Hepatocyte (in vitro differentiated cells): ENCODE measurements at regions not wholly inside any gene's neighbourhood (a gene's known extent, or its start where the extent isn't known, plus 50 kb on each side); places are given as distances from the start of the nearest gene placed in this dataset.

Source experiments
- DNase-seq: peaks from one replicate; pipeline ENCODE4 v3.0.0-alpha.2; 2016; ENCODE audit warnings: low spot score
- H2AFZ ChIP-seq: fragments of 200-600 bp; sonication (generic); 2 replicates; pipeline ENCODE4 v1.6.0; 2016; ENCODE audit warnings: antibody characterized with exemption, mild to moderate bottlenecking
- H3K27ac ChIP-seq: fragments of 200-600 bp; sonication (generic); 2 replicates; pipeline ENCODE4 v1.5.1; 2016; ENCODE audit warnings: mild to moderate bottlenecking
- H3K27me3 ChIP-seq: fragments of 200-600 bp; sonication (generic); 2 replicates; pipeline ENCODE4 v1.6.1; 2016
- H3K36me3 ChIP-seq: fragments of 200-600 bp; sonication (generic); replicated peaks from 2 replicates; pipeline ENCODE4 v1.5.1; 2016; ENCODE audit warnings: low read depth; ENCODE audit not compliant: insufficient read depth
- H3K4me1 ChIP-seq: fragments of 200-600 bp; sonication (generic); 2 replicates; pipeline ENCODE4 v1.5.1; 2016; ENCODE audit warnings: mild to moderate bottlenecking, moderate library complexity; ENCODE audit not compliant: insufficient read depth
- H3K4me2 ChIP-seq: fragments of 200-600 bp; sonication (generic); 2 replicates; pipeline ENCODE4 v1.6.0; 2016
- H3K4me3 ChIP-seq: fragments of 200-600 bp; sonication (generic); 2 replicates; pipeline ENCODE4 v1.5.1; 2016; ENCODE audit warnings: mild to moderate bottlenecking
- H3K79me2 ChIP-seq: fragments of 200-600 bp; sonication (generic); 2 replicates; pipeline ENCODE4 v1.6.0; 2017; ENCODE audit warnings: mild to moderate bottlenecking
- H3K9me2 ChIP-seq: fragments of 200-600 bp; sonication (generic); replicated peaks from 2 replicates; pipeline ENCODE4 v1.6.0; 2017; ENCODE audit warnings: mild to moderate bottlenecking; ENCODE audit not compliant: insufficient read depth
- H3K9me3 ChIP-seq: fragments of 200-600 bp; sonication (generic); 2 replicates; pipeline ENCODE4 v1.5.1; 2016; ENCODE audit warnings: low read depth, mild to moderate bottlenecking
- H4K20me1 ChIP-seq: fragments of 200-600 bp; sonication (generic); 2 replicates; pipeline ENCODE4 v1.6.0; 2016; ENCODE audit warnings: mild to moderate bottlenecking; ENCODE audit not compliant: insufficient read depth, poor library complexity, severe bottlenecking
- CTCF ChIP-seq: fragments of 200-600 bp; sonication (generic); IDR thresholded peaks from 2 replicates; pipeline ENCODE4 v1.5.1; 2016; ENCODE audit warnings: antibody characterized with exemption, mild to moderate bottlenecking; ENCODE audit not compliant: poor library complexity
- EZH2 ChIP-seq: fragments of 200-600 bp; sonication (generic); IDR thresholded peaks from 2 replicates; pipeline ENCODE4 v1.6.1; 2016; ENCODE audit warnings: antibody characterized with exemption, mild to moderate bottlenecking, borderline replicate concordance
- EZH2phosphoT487 ChIP-seq: fragments of 200-600 bp; sonication (generic); IDR thresholded peaks from one replicate; pipeline ENCODE4 v1.6.1; 2018; ENCODE audit warnings: antibody characterized with exemption, mild to moderate bottlenecking, low read depth, moderate library complexity; ENCODE audit not compliant: unreplicated experiment, severe bottlenecking
- WGBS: methylation state at CpG from one replicate; pipeline ENCODE4 v1.1.6; 2016; ENCODE audit warnings: low lambda C conversion rate; ENCODE audit errors: missing lambda C conversion rate; 5-methylcytosine and 5-hydroxymethylcytosine counted together

GRCh38 chr6:115554060-115554459, 506.6 kb downstream of the FRK start:
- Histone ChIP-seq H4K20me1 (no peaks in the 10 kb centered on the region), H3K27ac (no peak overlapping the region), H2AFZ (no peak overlapping the region), H3K4me3 (no peak overlapping the region), H3K4me1 (no peaks in the 10 kb centered on the region), H3K4me2 (no peak overlapping the region), H3K9me2 (no peaks in the 10 kb centered on the region), H3K9me3 (no peaks in the 10 kb centered on the region), H3K27me3 (no peaks in the 10 kb centered on the region), H3K36me3 (no peaks in the 10 kb centered on the region), H3K79me2 (no peaks in the 10 kb centered on the region)
- TF ChIP-seq CTCF, result no peak
- no peak for TF ChIP-seq EZH2phosphoT487
- TF ChIP-seq EZH2, result no peak
- DNase-seq, result no peak
- 57% methylated on average over 4 of the region's 4 CpGs for WGBS

GRCh38 chr6:115551527-115551926, 509.2 kb downstream of the FRK start:
- H3K27me3 ChIP-seq, result no peaks in the 10 kb centered on the region
- no peak overlapping the region for H3K27ac ChIP-seq
- DNase-seq, result no peak
- no peaks in the 10 kb centered on the region for H3K9me3 ChIP-seq
- WGBS, result 44% methylated on average over 3 of the region's 3 CpGs
- no peak overlapping the region for H3K4me3 ChIP-seq
- H3K79me2 ChIP-seq, result no peaks in the 10 kb centered on the region
- H4K20me1 ChIP-seq, result no peaks in the 10 kb centered on the region
- TF ChIP-seq EZH2phosphoT487 (no peak), CTCF (no peak), EZH2 (no peak)
- H3K4me2 ChIP-seq, result no peak overlapping the region
- H3K36me3 ChIP-seq, result no peaks in the 10 kb centered on the region
- H3K4me1 ChIP-seq, result no peaks in the 10 kb centered on the region
- H2AFZ ChIP-seq, result no peak overlapping the region
- no peaks in the 10 kb centered on the region for H3K9me2 ChIP-seq

GRCh38 chr6:115545672-115545986, 515.1 kb downstream of the FRK start:
- no peak overlapping the region for H3K4me2 ChIP-seq
- no peak overlapping the region for H3K27ac ChIP-seq
- no peaks in the 10 kb centered on the region for H3K36me3 ChIP-seq
- 53% methylated on average over 3 of the region's 3 CpGs for WGBS
- no peaks in the 10 kb centered on the region for H3K27me3 ChIP-seq
- no peaks in the 10 kb centered on the region for H3K4me1 ChIP-seq
- no peaks in the 10 kb centered on the region for H4K20me1 ChIP-seq
- H3K9me3 ChIP-seq, result no peaks in the 10 kb centered on the region
- no peaks in the 10 kb centered on the region for H3K79me2 ChIP-seq
- no peaks in the 10 kb centered on the region for H3K9me2 ChIP-seq
- no peak for TF ChIP-seq EZH2phosphoT487
- no peak for TF ChIP-seq CTCF
- no peak for TF ChIP-seq EZH2
- H2AFZ ChIP-seq, result no peak overlapping the region
- no peak overlapping the region for H3K4me3 ChIP-seq
- DNase-seq, result no peak
